Endodermal cell (in vitro differentiated cells): ENCODE measurements at regions not wholly inside any gene's neighbourhood (a gene's known extent, or its start where the extent isn't known, plus 50 kb on each side); places are given as distances from the start of the nearest gene placed in this dataset.

Experiments used
- DNase-seq: peaks from one replicate; pipeline ENCODE4 v3.0.0-alpha.2; 2017
- H3K27ac ChIP-seq: 2 replicates; pipeline ENCODE4 v1.5.1; 2013; ENCODE audit warnings: mild to moderate bottlenecking, low read depth, low read length, moderate library complexity
- H3K27me3 ChIP-seq: 2 replicates; pipeline ENCODE4 v1.6.1; 2013; ENCODE audit warnings: mild to moderate bottlenecking, low read length, moderate library complexity; ENCODE audit not compliant: insufficient read depth, control insufficient read depth, poor library complexity, severe bottlenecking
- H3K36me3 ChIP-seq: 2 replicates; pipeline ENCODE4 v1.7.0; 2013; ENCODE audit warnings: mild to moderate bottlenecking, low read length, moderate library complexity; ENCODE audit not compliant: control insufficient read depth, insufficient read depth
- H3K4me1 ChIP-seq: one replicate; pipeline ENCODE4 v1.7.0; 2013; ENCODE audit warnings: low read length; ENCODE audit not compliant: control insufficient read depth, insufficient read depth
- H3K4me3 ChIP-seq: 2 replicates; pipeline ENCODE4 v1.5.1; 2013; ENCODE audit warnings: mild to moderate bottlenecking, low read length, moderate library complexity
- H3K9ac ChIP-seq: 2 replicates; pipeline ENCODE4 v1.6.1; 2013; ENCODE audit warnings: mild to moderate bottlenecking, low read length, moderate library complexity; ENCODE audit not compliant: poor library complexity, severe bottlenecking; ENCODE audit errors: extremely low read depth
- H3K9me3 ChIP-seq: 2 replicates; pipeline ENCODE4 v1.6.1; 2013; ENCODE audit warnings: mild to moderate bottlenecking, low read length, moderate library complexity; ENCODE audit not compliant: control insufficient read depth
- H3K27ac Mint-ChIP-seq: 2 replicates; pipeline ENCODE4 v1.8.0; 2020; ENCODE audit warnings: mixed read lengths
- H3K27me3 Mint-ChIP-seq: 2 replicates; pipeline ENCODE4 v1.8.0; 2021; ENCODE audit warnings: mild to moderate bottlenecking, mixed read lengths; ENCODE audit not compliant: insufficient read depth
- H3K36me3 Mint-ChIP-seq: 2 replicates; pipeline ENCODE4 v1.8.0; 2020; ENCODE audit warnings: low read depth, mixed read lengths
- H3K4me1 Mint-ChIP-seq: 2 replicates; pipeline ENCODE4 v1.8.0; 2020; ENCODE audit warnings: mixed read lengths
- H3K4me3 Mint-ChIP-seq: 2 replicates; pipeline ENCODE4 v1.8.0; 2020; ENCODE audit warnings: mild to moderate bottlenecking, moderate library complexity, mixed read lengths
- H3K9me3 Mint-ChIP-seq: 2 replicates; pipeline ENCODE4 v1.8.0; 2020; ENCODE audit warnings: mild to moderate bottlenecking, mixed read lengths
- WGBS, 2 experiments: methylation state at CpG; one replicate each; pipeline versions ENCODE4 v1.1.5 to v1.1.7; 2013; ENCODE audit warnings: missing lambda C conversion rate in 2 of 2, mixed read lengths in 1 of 2; ENCODE audit not compliant: insufficient coverage in 1 of 2, insufficient read length in 1 of 2; 5-methylcytosine and 5-hydroxymethylcytosine counted together
- TF ChIP-seq, protein P1 (sequence below): fragments of 200-600 bp; sonication (generic); conservative IDR thresholded peaks from 2 replicates; pipeline ENCODE4 v1.5.0; 2021; ENCODE audit warnings: antibody characterized with exemption, mild to moderate bottlenecking

DNA sequence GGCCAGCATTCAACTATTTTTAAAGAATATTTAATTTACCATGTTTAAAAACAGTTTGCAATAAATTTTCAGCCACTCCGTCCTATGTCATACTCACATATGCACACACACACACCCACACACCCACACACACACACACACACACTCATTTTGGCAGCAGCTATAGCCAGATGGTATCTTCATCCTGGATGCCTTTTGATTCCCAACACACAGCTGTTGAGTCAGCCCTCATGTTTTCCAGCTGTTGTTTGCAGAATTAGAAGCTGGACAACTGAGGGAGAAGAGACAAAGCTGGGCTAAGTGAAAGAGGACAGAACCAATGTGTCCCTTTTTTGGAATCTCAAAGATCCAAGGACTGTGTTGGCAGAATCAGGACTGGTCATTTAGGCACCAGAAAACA lies 80.0 kb upstream of the EGLN3 start:
- no peak for DNase-seq
- Mint-ChIP-seq H3K27me3 (peaks cover 6% of the 10 kb centered on the region), H3K9me3 (peaks cover 3% of the 10 kb centered on the region), H3K4me1 (peaks cover 3% of the 10 kb centered on the region), H3K4me3 (no peak overlapping the region), H3K36me3 (no peaks in the 10 kb centered on the region), H3K27ac (no peak overlapping the region)
- Histone ChIP-seq H3K36me3 (no peaks in the 10 kb centered on the region), H3K27ac (no peak overlapping the region), H3K9ac (no peak overlapping the region), H3K9me3 (no peaks in the 10 kb centered on the region), H3K4me1 (no peaks in the 10 kb centered on the region), H3K4me3 (no peak overlapping the region), H3K27me3 (no peaks in the 10 kb centered on the region)
- TF ChIP-seq, protein P1, sequence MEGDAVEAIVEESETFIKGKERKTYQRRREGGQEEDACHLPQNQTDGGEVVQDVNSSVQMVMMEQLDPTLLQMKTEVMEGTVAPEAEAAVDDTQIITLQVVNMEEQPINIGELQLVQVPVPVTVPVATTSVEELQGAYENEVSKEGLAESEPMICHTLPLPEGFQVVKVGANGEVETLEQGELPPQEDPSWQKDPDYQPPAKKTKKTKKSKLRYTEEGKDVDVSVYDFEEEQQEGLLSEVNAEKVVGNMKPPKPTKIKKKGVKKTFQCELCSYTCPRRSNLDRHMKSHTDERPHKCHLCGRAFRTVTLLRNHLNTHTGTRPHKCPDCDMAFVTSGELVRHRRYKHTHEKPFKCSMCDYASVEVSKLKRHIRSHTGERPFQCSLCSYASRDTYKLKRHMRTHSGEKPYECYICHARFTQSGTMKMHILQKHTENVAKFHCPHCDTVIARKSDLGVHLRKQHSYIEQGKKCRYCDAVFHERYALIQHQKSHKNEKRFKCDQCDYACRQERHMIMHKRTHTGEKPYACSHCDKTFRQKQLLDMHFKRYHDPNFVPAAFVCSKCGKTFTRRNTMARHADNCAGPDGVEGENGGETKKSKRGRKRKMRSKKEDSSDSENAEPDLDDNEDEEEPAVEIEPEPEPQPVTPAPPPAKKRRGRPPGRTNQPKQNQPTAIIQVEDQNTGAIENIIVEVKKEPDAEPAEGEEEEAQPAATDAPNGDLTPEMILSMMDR, result no peak
- WGBS, 2 experiments, result 67 to 96% methylated on average over 1 of the region's 1 CpG

DNA sequence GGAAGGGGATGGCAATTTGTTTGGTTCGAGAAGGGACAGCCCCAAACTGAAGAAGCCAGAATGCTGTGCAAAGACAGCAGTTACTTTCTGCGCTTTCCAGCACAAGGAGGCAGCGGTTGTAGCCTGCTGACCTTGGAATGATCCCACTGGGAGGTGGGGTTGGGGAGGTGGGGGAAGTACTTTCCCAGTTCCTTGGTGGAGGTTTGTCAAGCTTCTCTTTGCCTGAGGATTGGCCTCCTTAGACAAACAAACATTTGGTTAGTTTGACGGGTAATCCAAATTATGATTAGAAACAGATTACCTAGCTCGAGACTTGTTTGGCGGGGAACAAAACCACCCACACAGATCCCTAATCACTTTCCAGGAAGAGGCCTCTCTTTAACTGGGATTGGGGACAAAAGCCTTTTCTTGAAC lies 79.1 kb upstream of the EGLN3 start:
- WGBS, 2 experiments, result 73 to 79% methylated on average over 2 to 6 of the region's 6 CpGs
- Mint-ChIP-seq H3K4me3 (no peak overlapping the region), H3K27me3 (peaks cover 6% of the 10 kb centered on the region), H3K27ac (no peak overlapping the region), H3K9me3 (peaks cover 3% of the 10 kb centered on the region), H3K4me1 (peaks cover 3% of the 10 kb centered on the region), H3K36me3 (no peaks in the 10 kb centered on the region)
- no peaks in the 10 kb centered on the region for H3K4me1 ChIP-seq
- no peaks in the 10 kb centered on the region for H3K27me3 ChIP-seq
- no peak overlapping the region for H3K4me3 ChIP-seq
- DNase-seq, result peak; percentile 69
- no peak overlapping the region for H3K9ac ChIP-seq
- TF ChIP-seq, protein P1, result no peak
- H3K27ac ChIP-seq, result no peak overlapping the region
- no peaks in the 10 kb centered on the region for H3K9me3 ChIP-seq
- H3K36me3 ChIP-seq, result no peaks in the 10 kb centered on the region

DNA sequence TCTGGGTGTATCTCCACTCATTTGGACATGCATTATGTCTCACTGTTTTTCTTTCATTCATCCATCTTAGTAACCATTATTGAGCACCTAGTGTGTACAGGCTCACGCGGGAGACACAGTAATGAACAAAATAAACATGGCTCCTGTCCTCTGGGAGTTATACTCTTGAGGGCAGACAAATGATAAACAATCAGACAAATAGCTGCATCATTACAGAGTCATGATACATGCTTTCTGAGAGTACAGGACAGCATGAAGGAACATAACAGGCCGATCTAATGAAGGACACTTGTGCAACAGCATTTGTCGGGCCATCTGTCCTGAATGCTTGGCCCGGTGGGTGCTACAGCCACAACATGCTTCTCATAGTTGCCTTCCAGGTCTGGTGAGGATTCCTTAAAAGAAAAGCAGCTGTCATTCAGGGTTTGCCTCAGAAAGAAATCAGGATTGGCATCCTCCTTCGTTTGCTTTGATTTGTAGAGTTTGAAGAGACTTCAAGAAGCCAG lies 77.2 kb upstream of the EGLN3 start:
- H3K4me1 Mint-ChIP-seq, result peaks cover 3% of the 10 kb centered on the region
- H3K4me3 ChIP-seq, result no peak overlapping the region
- H3K9ac ChIP-seq, result no peak overlapping the region
- no peaks in the 10 kb centered on the region for H3K27me3 ChIP-seq
- no peak for DNase-seq
- H3K36me3 Mint-ChIP-seq, result no peaks in the 10 kb centered on the region
- H3K27ac ChIP-seq, result no peak overlapping the region
- peaks cover 14% of the 10 kb centered on the region for H3K27me3 Mint-ChIP-seq
- H3K27ac Mint-ChIP-seq, result no peak overlapping the region
- H3K4me3 Mint-ChIP-seq, result no peak overlapping the region
- no peaks in the 10 kb centered on the region for H3K4me1 ChIP-seq
- 95 to 96% methylated on average over 4 to 6 of the region's 6 CpGs for WGBS, 2 experiments
- H3K9me3 Mint-ChIP-seq, result peaks cover 3% of the 10 kb centered on the region
- no peaks in the 10 kb centered on the region for H3K36me3 ChIP-seq
- H3K9me3 ChIP-seq, result no peaks in the 10 kb centered on the region
- TF ChIP-seq, protein P1, result no peak
